CD14-positive monocyte (primary cell): ENCODE measurements at regions not wholly inside any gene's neighbourhood (a gene's known extent, or its start where the extent isn't known, plus 50 kb on each side); places are given as distances from the start of the nearest gene placed in this dataset.

Source experiments
- DNase-seq, 3 donors: peaks; one replicate each; pipeline ENCODE4 v3.0.0-alpha.2; 2011 to 2022
- H2AFZ ChIP-seq: 2 replicates; pipeline ENCODE4 v1.6.0; 2012; ENCODE audit warnings: mild to moderate bottlenecking, low read depth, low read length, inconsistent platforms; ENCODE audit not compliant: insufficient read depth, poor library complexity, severe bottlenecking
- H3K27ac ChIP-seq, 2 donors: 1 replicate in 1 of 2; 2 replicates in 1 of 2; pipeline ENCODE4 v1.5.1; 2012 to 2013; ENCODE audit warnings: low read length in 2 of 2, control low read depth in 1 of 2, inconsistent platforms in 1 of 2, low read depth in 1 of 2, mild to moderate bottlenecking in 1 of 2
- H3K27me3 ChIP-seq, 2 donors: one replicate each; pipeline versions ENCODE4 v1.6.0 to v1.6.1; 2011 to 2013; ENCODE audit warnings: low read length in 2 of 2; ENCODE audit not compliant: control insufficient read depth in 2 of 2, insufficient read depth in 2 of 2
- H3K36me3 ChIP-seq, 2 donors: replicated peaks in 1 of 2; 1 replicate in 1 of 2; 2 replicates in 1 of 2; pipeline versions ENCODE4 v1.5.1 to v1.6.1; 2012 to 2013; ENCODE audit warnings: low read length in 2 of 2, control low read depth in 1 of 2, inconsistent platforms in 1 of 2, mild to moderate bottlenecking in 1 of 2; ENCODE audit not compliant: insufficient read depth in 2 of 2, control insufficient read depth in 1 of 2
- H3K4me1 ChIP-seq, 2 donors: 1 replicate in 1 of 2; 2 replicates in 1 of 2; pipeline versions ENCODE4 v1.5.1 to v1.6.1; 2012 to 2013; ENCODE audit warnings: low read length in 2 of 2, control low read depth in 1 of 2, inconsistent platforms in 1 of 2, mild to moderate bottlenecking in 1 of 2, moderate library complexity in 1 of 2; ENCODE audit not compliant: insufficient read depth in 2 of 2, control insufficient read depth in 1 of 2
- H3K4me2 ChIP-seq: replicated peaks from 2 replicates; pipeline ENCODE3; 2012; ENCODE audit warnings: low read length, moderate library complexity, mild to moderate bottlenecking; ENCODE audit not compliant: poor library complexity, severe bottlenecking; ENCODE audit errors: extremely low read depth
- H3K4me3 ChIP-seq, 3 experiments: fragments of 200-600 bp in 1 of 3; sonication (generic) in 1 of 3; replicated peaks in 1 of 3; 1 replicate in 2 of 3; 2 replicates in 1 of 3; pipeline ENCODE4 v1.5.1; 2011 to 2013; ENCODE audit warnings: low read length in 3 of 3, mild to moderate bottlenecking in 3 of 3, control low read depth in 2 of 3, low read depth in 2 of 3, inconsistent platforms in 1 of 3, moderate library complexity in 1 of 3
- H3K79me2 ChIP-seq: 2 replicates; pipeline ENCODE4 v1.6.0; 2012; ENCODE audit warnings: mild to moderate bottlenecking, control low read depth, inconsistent platforms, low read length, moderate library complexity; ENCODE audit not compliant: insufficient read depth
- H3K9ac ChIP-seq: 2 replicates; pipeline ENCODE4 v1.6.0; 2017; ENCODE audit warnings: low read length, mild to moderate bottlenecking; ENCODE audit not compliant: insufficient read depth, poor library complexity, severe bottlenecking
- H3K9me3 ChIP-seq, 2 donors: replicated peaks in 1 of 2; 1 replicate in 1 of 2; 2 replicates in 1 of 2; pipeline versions ENCODE4 v1.5.1 to v1.6.1; 2012 to 2013; ENCODE audit warnings: low read length in 2 of 2, control low read depth in 1 of 2; ENCODE audit not compliant: control insufficient read depth in 1 of 2, insufficient read depth in 1 of 2
- H4K20me1 ChIP-seq: 2 replicates; pipeline ENCODE4 v1.6.0; 2012; ENCODE audit warnings: mild to moderate bottlenecking, low read length, control low read depth, moderate library complexity; ENCODE audit not compliant: insufficient read depth
- H3K27ac Mint-ChIP-seq, 7 donors: one replicate each; pipeline ENCODE4 v1.8.0; 2020; ENCODE audit warnings: mild to moderate bottlenecking in 7 of 7, mixed read lengths in 7 of 7, moderate library complexity in 6 of 7, inconsistent platforms in 2 of 7
- H3K27me3 Mint-ChIP-seq, 3 donors: one replicate each; pipeline ENCODE4 v1.8.0; 2021 to 2022; ENCODE audit warnings: low read depth in 3 of 3, mild to moderate bottlenecking in 3 of 3, mixed read lengths in 3 of 3, moderate library complexity in 3 of 3, inconsistent platforms in 1 of 3
- H3K36me3 Mint-ChIP-seq, 2 donors: one replicate each; pipeline ENCODE4 v1.8.0; 2020; ENCODE audit warnings: mixed read lengths in 2 of 2, inconsistent platforms in 1 of 2, mild to moderate bottlenecking in 1 of 2
- H3K4me1 Mint-ChIP-seq: one replicate; pipeline ENCODE4 v1.8.0; 2020; ENCODE audit warnings: mild to moderate bottlenecking, mixed read lengths
- H3K4me3 Mint-ChIP-seq, 2 donors: one replicate each; pipeline ENCODE4 v1.8.0; 2020; ENCODE audit warnings: mild to moderate bottlenecking in 2 of 2, mixed read lengths in 2 of 2, moderate library complexity in 1 of 2
- H3K9me3 Mint-ChIP-seq, 7 donors: one replicate each; pipeline ENCODE4 v1.8.0; 2020 to 2022; ENCODE audit warnings: mixed read lengths in 7 of 7, mild to moderate bottlenecking in 6 of 7, moderate library complexity in 6 of 7, inconsistent platforms in 2 of 7
- WGBS: methylation state at CpG from one replicate; pipeline ENCODE4 v1.1.5; 2013; ENCODE audit warnings: missing lambda C conversion rate; ENCODE audit not compliant: insufficient coverage; 5-methylcytosine and 5-hydroxymethylcytosine counted together
- intact Hi-C, 2 donors: fragments of 100-400 bp; cut with micrococcal nuclease; formaldehyde crosslinking; loops; one replicate each; pipeline versions ENCODE4 v1.15.0 to v1.15.1; 2023
- TF ChIP-seq, protein P1 (sequence below): fragments of 200-600 bp; IDR thresholded peaks from one replicate; pipeline ENCODE4 v1.8.0; 2022; ENCODE audit warnings: antibody characterized with exemption, mild to moderate bottlenecking

DNA sequence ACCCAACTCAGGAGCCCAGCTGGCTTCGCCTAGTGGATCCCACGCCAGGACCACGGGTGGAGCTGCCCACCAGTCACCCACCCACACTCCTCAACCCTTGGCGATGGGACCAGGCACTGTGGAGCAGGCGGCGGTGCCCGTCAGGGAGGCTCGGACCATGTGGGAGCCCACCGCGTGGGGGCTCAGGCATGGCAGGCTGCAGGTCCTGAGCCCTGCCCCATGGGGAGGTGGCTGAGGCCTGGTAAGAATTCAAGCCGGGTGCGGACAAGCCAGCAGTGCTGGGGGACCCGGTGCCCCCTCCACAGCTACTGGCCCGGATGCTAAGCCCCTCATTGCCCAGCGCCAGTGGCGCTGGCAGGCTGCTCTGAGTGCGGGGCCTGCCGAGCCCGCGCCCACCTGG, 123.1 kb upstream of the LGSN start:
- TF ChIP-seq, protein P1, sequence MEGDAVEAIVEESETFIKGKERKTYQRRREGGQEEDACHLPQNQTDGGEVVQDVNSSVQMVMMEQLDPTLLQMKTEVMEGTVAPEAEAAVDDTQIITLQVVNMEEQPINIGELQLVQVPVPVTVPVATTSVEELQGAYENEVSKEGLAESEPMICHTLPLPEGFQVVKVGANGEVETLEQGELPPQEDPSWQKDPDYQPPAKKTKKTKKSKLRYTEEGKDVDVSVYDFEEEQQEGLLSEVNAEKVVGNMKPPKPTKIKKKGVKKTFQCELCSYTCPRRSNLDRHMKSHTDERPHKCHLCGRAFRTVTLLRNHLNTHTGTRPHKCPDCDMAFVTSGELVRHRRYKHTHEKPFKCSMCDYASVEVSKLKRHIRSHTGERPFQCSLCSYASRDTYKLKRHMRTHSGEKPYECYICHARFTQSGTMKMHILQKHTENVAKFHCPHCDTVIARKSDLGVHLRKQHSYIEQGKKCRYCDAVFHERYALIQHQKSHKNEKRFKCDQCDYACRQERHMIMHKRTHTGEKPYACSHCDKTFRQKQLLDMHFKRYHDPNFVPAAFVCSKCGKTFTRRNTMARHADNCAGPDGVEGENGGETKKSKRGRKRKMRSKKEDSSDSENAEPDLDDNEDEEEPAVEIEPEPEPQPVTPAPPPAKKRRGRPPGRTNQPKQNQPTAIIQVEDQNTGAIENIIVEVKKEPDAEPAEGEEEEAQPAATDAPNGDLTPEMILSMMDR, result no peak
- Histone ChIP-seq H4K20me1 (no peaks in the 10 kb centered on the region), H3K4me1 (no peaks in the 10 kb centered on the region), H3K9ac (no peak overlapping the region), H3K4me3 (no peak overlapping the region), H3K4me2 (no peak overlapping the region), H3K9me3 (peaks cover 0 to 13% of the 10 kb centered on the region in 2 donors), H3K27ac (no peak overlapping the region), H3K36me3 (no peaks in the 10 kb centered on the region), H3K27me3 (no peaks in the 10 kb centered on the region), H2AFZ (no peak overlapping the region), H3K79me2 (no peaks in the 10 kb centered on the region)
- Mint-ChIP-seq H3K4me1 (peaks cover 2% of the 10 kb centered on the region), H3K27me3 (peaks cover 1 to 11% (median 1%) of the 10 kb centered on the region in 3 donors), H3K36me3 (no peaks in the 10 kb centered on the region), H3K4me3 (no peak overlapping the region), H3K9me3 (peaks cover 2 to 11% (median 6%) of the 10 kb centered on the region in 7 donors), H3K27ac (no peak overlapping the region)
- no peak for DNase-seq
- WGBS, result 97% methylated on average over 18 of the region's 20 CpGs
- intact Hi-C loops, result no loop called here

DNA sequence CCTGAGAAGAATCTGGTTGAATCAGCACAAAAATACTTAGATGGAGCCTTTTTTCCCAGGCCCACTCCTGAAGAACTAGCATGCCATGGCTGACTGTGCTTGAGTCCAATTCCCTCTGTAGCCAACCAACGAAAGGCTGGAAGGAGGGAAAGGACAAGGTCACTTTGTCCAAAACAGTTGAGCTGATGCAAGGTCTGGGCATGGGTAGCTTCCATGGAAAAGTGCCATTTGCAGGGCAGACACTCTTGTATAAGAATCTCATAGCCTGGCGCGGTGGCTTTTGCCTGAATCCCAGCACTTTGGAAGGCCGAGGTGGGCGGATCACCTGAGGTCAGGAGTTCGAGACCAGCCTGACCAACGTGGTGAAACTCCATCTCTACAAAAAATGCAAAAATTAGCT, 125.0 kb upstream of the LGSN start:
- WGBS, result 97% methylated on average over 5 of the region's 7 CpGs
- Histone ChIP-seq H2AFZ (no peak overlapping the region), H3K27ac (no peak overlapping the region), H3K27me3 (no peaks in the 10 kb centered on the region), H3K36me3 (no peaks in the 10 kb centered on the region), H3K9me3 (peaks cover 0 to 13% of the 10 kb centered on the region in 2 donors), H3K9ac (no peak overlapping the region), H3K4me1 (no peaks in the 10 kb centered on the region), H4K20me1 (no peaks in the 10 kb centered on the region), H3K79me2 (no peaks in the 10 kb centered on the region), H3K4me2 (no peak overlapping the region), H3K4me3 (no peak overlapping the region)
- no peaks in the 10 kb centered on the region for H3K36me3 Mint-ChIP-seq
- no peak overlapping the region for H3K4me3 Mint-ChIP-seq
- no peak for DNase-seq
- intact Hi-C loops, result no loop called here
- peaks cover 2 to 9% (median 6%) of the 10 kb centered on the region in 7 donors for H3K9me3 Mint-ChIP-seq
- H3K4me1 Mint-ChIP-seq, result peaks cover 2% of the 10 kb centered on the region
- H3K27me3 Mint-ChIP-seq, result peaks cover 1 to 14% (median 1%) of the 10 kb centered on the region in 3 donors
- TF ChIP-seq, protein P1, result no peak
- no peak overlapping the region for H3K27ac Mint-ChIP-seq
